ENCODE measurements at regions not wholly inside any gene's neighbourhood (a gene's known extent, or its start where the extent isn't known, plus 50 kb on each side); places are given as distances from the start of the nearest gene placed in this dataset.
A peak's percentile ranks its signal among the peaks of the same experiment; 100 is the strongest.
"Not testable (repeated sequence)": the region's sequence is repeated elsewhere in the genome, so short reads cannot be mapped to it uniquely, and the experiment has no call there.

DNA sequence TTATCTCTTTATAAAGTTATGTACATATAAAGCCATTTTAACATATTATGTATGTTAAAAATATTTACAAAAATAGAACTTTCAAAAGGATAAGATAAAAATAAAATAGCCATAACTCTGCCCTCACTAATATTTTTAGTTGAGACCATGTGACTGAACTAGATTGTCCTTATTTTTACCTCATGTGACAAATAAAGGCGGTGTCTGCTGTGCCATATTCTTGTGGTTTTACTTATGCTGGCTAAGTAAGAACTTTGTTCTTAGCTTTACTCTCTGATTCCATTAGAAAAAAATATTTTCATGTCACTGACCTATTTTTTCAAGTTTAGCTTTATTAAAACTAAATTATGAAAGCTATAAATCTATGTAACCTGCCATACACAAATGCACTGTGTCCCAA is 135.6 kb upstream of the TSC22D1 start:
- no peak for DNase-seq (ENCODE audit: low read depth, low spot score)
- in situ Hi-C loops (cut with HindIII; ENCODE audit: low pct_unique_long_range_greater_than_20kb, low sequenced_read_pairs): no loop called here

GRCh38 chr13:44710576-44710975 is 134.4 kb upstream of the TSC22D1 start:
- in situ Hi-C loops (cut with HindIII; ENCODE audit: low pct_unique_long_range_greater_than_20kb, low sequenced_read_pairs): no loop called here
- no peak for DNase-seq (ENCODE audit: low read depth, low spot score)

DNA sequence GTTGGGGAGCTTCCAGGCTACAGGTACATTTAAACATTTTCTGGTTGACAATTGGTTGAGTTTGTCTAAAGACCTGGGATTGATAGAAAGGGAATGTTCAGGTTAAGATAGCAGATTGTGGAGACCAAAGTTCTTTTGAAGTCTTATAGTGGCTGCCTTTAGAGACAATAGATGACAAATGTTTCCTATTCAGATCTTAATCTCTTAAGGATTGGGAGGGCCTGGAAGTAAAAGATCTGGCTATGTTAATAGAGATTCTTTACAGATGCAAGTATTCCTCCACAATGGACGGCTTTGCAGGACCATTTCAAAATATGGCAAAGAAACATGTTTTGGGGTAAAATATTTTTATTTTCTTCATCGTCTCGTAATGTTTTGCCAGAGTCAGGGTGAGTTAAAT is 128.7 kb upstream of the TSC22D1 start:
- in situ Hi-C loops (cut with HindIII; ENCODE audit: low pct_unique_long_range_greater_than_20kb, low sequenced_read_pairs); DNase-seq (ENCODE audit: low read depth, low spot score): not testable (repeated sequence)

- DNase-seq (ENCODE audit: low read depth, low spot score): peak; percentile 51
- in situ Hi-C loops (cut with HindIII; ENCODE audit: low pct_unique_long_range_greater_than_20kb, low sequenced_read_pairs): no loop called here
These were observed 127.2 kb upstream of the TSC22D1 start for GRCh38 chr13:44703371-44703770.

DNA sequence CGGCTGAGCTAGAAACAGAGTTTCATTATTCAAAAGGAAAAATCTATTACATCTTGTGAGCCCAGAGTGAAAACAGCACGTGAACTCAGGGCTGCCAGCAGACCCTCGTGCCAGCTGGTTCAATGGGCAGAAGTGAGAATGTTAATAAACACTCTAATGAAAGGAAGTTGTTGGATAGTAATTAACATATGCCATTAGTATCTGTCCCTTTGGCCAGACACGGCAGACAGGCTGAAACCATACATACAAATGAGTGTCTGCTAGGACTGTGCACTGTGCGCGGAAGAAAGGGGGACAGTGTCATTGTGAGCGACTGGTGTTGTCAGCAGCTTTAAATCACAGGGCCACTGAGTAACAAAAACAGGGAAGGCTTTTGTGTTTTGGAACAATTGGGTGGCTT is 121.9 kb upstream of the TSC22D1 start:
- no peak for DNase-seq (ENCODE audit: low read depth, low spot score)

DNA sequence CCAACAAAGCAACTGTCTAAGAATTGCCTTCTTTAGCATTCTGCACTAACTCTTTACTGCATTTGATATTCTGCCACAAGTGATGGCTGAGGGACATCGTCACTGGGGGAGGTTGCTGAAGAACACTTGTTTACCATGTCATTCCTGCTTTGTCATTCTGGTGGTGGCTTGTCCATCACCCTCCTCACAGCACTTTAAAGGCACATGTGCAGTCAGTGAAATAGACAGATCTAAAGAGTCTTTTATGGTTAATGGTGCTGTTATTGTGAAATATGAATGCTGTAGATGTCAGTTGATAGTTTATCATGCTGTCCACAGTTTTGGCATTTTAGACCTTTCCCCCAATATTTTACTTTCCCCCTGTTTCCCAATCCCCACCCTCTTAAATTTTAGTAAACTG is 120.9 kb upstream of the TSC22D1 start:
- DNase-seq (ENCODE audit: low read depth, low spot score): no peak
- in situ Hi-C loops (cut with HindIII; ENCODE audit: low pct_unique_long_range_greater_than_20kb, low sequenced_read_pairs): no loop called here

More for the DNA sequence above, 121.9 kb upstream of the TSC22D1 start:
- in situ Hi-C loops (cut with HindIII; ENCODE audit: low pct_unique_long_range_greater_than_20kb, low sequenced_read_pairs): no loop called here

DNA sequence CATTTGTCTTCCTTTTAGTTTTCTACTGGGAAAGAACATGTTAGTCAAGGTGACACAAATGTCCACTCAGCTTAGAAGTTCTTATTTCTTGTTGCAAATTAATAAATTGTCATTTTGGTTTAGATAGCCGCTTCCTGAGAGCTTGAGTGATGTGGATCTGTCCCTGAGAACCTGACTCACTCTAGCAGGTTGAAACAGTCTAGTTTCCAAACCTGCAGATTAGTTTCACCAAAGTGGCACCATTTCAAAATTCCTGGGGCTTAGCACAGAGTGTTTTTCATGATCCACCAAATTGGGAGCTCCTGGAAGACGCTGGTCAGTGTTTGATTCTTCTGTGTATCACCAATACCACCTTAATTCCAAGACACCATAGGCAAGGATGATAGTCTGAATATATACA is 119.4 kb upstream of the TSC22D1 start:
- no peak for DNase-seq (ENCODE audit: low read depth, low spot score)
- in situ Hi-C loops (cut with HindIII; ENCODE audit: low pct_unique_long_range_greater_than_20kb, low sequenced_read_pairs): no loop called here

DNA sequence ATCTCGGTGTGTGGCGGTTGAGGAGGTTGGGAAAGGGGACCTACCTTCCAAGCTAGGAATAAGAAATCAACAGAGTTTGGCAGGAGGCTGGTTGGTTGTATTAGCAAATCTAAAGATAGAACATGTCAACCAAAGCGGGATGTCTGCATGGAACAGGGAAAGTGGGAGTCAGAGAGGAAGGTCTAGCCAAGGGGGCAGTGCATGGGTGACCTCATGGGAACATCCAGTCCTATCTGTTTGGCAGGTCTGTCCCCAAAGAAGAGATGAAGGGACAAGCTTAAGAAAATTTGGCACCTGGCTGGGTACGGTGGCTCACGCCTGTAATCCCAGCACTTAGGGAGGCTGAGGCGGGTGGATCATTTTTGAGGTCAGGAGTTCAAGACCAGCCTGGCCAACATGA is 118.7 kb upstream of the TSC22D1 start:
- no peak for DNase-seq (ENCODE audit: low read depth, low spot score)
- in situ Hi-C loops (cut with HindIII; ENCODE audit: low pct_unique_long_range_greater_than_20kb, low sequenced_read_pairs): no loop called here

DNA sequence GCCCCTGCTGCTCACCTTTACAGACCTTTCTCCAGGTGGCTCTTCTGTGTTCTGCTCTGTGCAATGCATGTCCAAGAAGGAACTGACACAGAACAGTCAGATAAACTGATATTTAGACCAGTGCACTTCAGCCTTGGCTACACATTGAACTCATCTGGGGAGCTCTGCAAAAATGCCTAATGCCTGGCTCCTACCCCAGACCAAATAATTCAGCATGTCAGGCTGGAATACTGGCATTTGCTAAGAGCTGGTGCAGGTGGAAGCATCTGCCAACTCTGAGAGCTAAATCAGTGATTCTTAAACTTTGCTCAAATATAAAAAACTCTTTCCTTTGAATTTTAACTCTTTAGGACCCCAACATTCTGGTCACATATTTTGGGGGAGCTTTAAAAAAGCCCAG is 118.2 kb upstream of the TSC22D1 start:
- in situ Hi-C loops (cut with HindIII; ENCODE audit: low pct_unique_long_range_greater_than_20kb, low sequenced_read_pairs): no loop called here
- no peak for DNase-seq (ENCODE audit: low read depth, low spot score)

- in situ Hi-C loops (cut with HindIII; ENCODE audit: low pct_unique_long_range_greater_than_20kb, low sequenced_read_pairs): no loop called here
- no peak for DNase-seq (ENCODE audit: low read depth, low spot score)
These were observed 117.1 kb upstream of the TSC22D1 start for GRCh38 chr13:44693156-44693764.

GRCh38 chr13:44692173-44692713 is 116.1 kb upstream of the TSC22D1 start:
- in situ Hi-C loops (cut with HindIII; ENCODE audit: low pct_unique_long_range_greater_than_20kb, low sequenced_read_pairs): no loop called here
- DNase-seq (ENCODE audit: low read depth, low spot score): peak; percentile 62

DNA sequence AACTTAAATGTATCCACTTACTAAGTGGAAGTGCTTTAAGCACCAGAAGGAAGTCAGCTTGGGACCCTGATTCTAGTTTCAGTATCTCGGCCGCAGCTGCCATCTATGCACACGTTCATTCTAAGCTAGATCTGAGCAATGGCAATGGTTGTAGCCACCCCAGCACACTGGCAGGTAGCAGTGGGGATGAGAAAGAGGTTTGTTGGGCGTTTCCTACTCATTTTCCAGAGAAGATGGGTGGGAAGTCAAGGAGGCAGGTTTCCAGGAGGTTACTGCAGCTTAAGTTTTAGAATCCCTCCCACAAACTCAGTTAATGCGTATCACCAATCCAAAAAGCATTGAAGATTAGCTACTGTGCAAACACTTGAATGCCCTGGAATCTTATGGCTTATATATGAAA is 114.2 kb upstream of the TSC22D1 start:
- in situ Hi-C loops (cut with HindIII; ENCODE audit: low pct_unique_long_range_greater_than_20kb, low sequenced_read_pairs): no loop called here
- no peak for DNase-seq (ENCODE audit: low read depth, low spot score)

DNA sequence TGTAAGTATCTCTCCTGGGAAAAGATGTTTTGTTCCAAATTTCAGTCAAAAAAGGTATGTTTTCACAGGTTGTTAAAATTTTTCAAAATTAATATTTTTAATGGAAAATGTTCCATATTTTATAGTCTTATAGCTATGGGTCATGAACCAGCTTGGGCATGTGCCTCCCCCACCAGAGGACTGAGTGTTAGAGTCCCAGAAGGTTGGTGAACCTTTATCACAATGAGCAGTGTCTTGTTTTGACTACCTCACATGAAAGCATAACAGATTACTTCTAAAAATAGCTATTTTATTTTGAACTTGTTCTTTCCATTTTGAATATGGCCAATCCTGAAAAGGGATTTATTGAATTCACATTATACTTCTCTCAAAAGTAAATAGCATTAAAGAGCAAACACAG is 112.5 kb upstream of the TSC22D1 start:
- no peak for DNase-seq (ENCODE audit: low read depth, low spot score)
- in situ Hi-C loops (cut with HindIII; ENCODE audit: low pct_unique_long_range_greater_than_20kb, low sequenced_read_pairs): no loop called here

- no peak for DNase-seq (ENCODE audit: low read depth, low spot score)
- in situ Hi-C loops (cut with HindIII; ENCODE audit: low pct_unique_long_range_greater_than_20kb, low sequenced_read_pairs): no loop called here
These were observed 110.4 kb upstream of the TSC22D1 start for GRCh38 chr13:44686531-44686934.

DNA sequence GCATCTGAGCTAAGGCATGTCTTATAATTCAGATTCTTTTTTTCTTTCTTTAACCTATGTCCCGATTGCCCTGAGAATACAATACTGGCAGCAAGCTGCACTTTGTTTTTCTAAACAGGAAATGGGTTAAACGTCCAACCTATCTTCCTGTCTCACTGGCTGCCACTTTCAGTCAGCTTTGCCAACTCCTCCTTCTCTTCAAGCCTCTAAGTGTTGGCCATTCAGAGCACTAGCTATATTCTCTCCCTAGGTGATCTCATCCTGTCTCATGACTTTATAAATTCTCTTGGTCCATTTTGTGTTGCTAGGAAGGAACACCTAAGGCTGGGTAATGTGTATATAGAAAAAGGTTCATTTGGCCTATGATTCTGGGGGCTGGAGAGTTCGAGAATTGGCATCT is 109.5 kb upstream of the TSC22D1 start:
- no peak for DNase-seq (ENCODE audit: low read depth, low spot score)
- in situ Hi-C loops (cut with HindIII; ENCODE audit: low pct_unique_long_range_greater_than_20kb, low sequenced_read_pairs): no loop called here

- in situ Hi-C loops (cut with HindIII; ENCODE audit: low pct_unique_long_range_greater_than_20kb, low sequenced_read_pairs); DNase-seq (ENCODE audit: low read depth, low spot score): not testable (repeated sequence)
These were observed 106.3 kb upstream of the TSC22D1 start for GRCh38 chr13:44682416-44682815.

GRCh38 chr13:44680746-44681355 is 104.7 kb upstream of the TSC22D1 start:
- DNase-seq (ENCODE audit: low read depth, low spot score): no peak
- in situ Hi-C loops (cut with HindIII; ENCODE audit: low pct_unique_long_range_greater_than_20kb, low sequenced_read_pairs): no loop called here

GRCh38 chr13:44679597-44679996 is 103.5 kb upstream of the TSC22D1 start:
- in situ Hi-C loops (cut with HindIII; ENCODE audit: low pct_unique_long_range_greater_than_20kb, low sequenced_read_pairs): no loop called here
- no peak for DNase-seq (ENCODE audit: low read depth, low spot score)

GRCh38 chr13:44678197-44678596 is 102.1 kb upstream of the TSC22D1 start:
- DNase-seq (ENCODE audit: low read depth, low spot score): no peak
- in situ Hi-C loops (cut with HindIII; ENCODE audit: low pct_unique_long_range_greater_than_20kb, low sequenced_read_pairs): no loop called here
